ENCODE measurements at regions not wholly inside any gene's neighbourhood (a gene's known extent, or its start where the extent isn't known, plus 50 kb on each side); places are given as distances from the start of the nearest gene placed in this dataset.

GRCh38 chr3:22969276-22969675 is 233.9 kb upstream of the UBE2E2 start:
- no peaks in the 10 kb centered on the region for H3K36me3 ChIP-seq (ENCODE audit: control insufficient read depth, insufficient read depth, low read length)
- 40% methylated on average over 1 of the region's 1 CpG for WGBS (ENCODE audit: insufficient coverage)
- no peaks in the 10 kb centered on the region for H3K9me3 ChIP-seq (replicated peaks; ENCODE audit: control insufficient read depth, low read depth, low read length)
- no peak overlapping the region for H3K27ac ChIP-seq (ENCODE audit: low read length)
- H3K4me3 ChIP-seq (ENCODE audit: low read length) = no peak overlapping the region
- H3K27me3 ChIP-seq (ENCODE audit: control insufficient read depth, insufficient read depth, low read length) = no peaks in the 10 kb centered on the region
- DNase-seq = no peak
- H3K4me1 ChIP-seq (ENCODE audit: control insufficient read depth, insufficient read depth, low read length) = no peaks in the 10 kb centered on the region

GRCh38 chr3:22971497-22971896 is 231.6 kb upstream of the UBE2E2 start:
- WGBS (ENCODE audit: insufficient coverage) = 95% methylated on average over 3 of the region's 3 CpGs
- Histone ChIP-seq H3K4me3 (ENCODE audit: low read length) (no peak overlapping the region), H3K27me3 (ENCODE audit: control insufficient read depth, insufficient read depth, low read length) (no peaks in the 10 kb centered on the region), H3K27ac (ENCODE audit: low read length) (no peak overlapping the region), H3K9me3 (replicated peaks; ENCODE audit: control insufficient read depth, low read depth, low read length) (no peaks in the 10 kb centered on the region), H3K36me3 (ENCODE audit: control insufficient read depth, insufficient read depth, low read length) (no peaks in the 10 kb centered on the region), H3K4me1 (ENCODE audit: control insufficient read depth, insufficient read depth, low read length) (no peaks in the 10 kb centered on the region)
- no peak for DNase-seq

- Histone ChIP-seq H3K27ac (ENCODE audit: low read length) (no peak overlapping the region), H3K9me3 (replicated peaks; ENCODE audit: control insufficient read depth, low read depth, low read length) (no peaks in the 10 kb centered on the region), H3K4me1 (ENCODE audit: control insufficient read depth, insufficient read depth, low read length) (no peaks in the 10 kb centered on the region), H3K36me3 (ENCODE audit: control insufficient read depth, insufficient read depth, low read length) (no peaks in the 10 kb centered on the region), H3K27me3 (ENCODE audit: control insufficient read depth, insufficient read depth, low read length) (no peaks in the 10 kb centered on the region), H3K4me3 (ENCODE audit: low read length) (no peak overlapping the region)
- no peak for DNase-seq
- 88% methylated on average over 2 of the region's 2 CpGs for WGBS (ENCODE audit: insufficient coverage)
Measured at GRCh38 chr3:22977042-22977441, 226.1 kb upstream of the UBE2E2 start.

GRCh38 chr3:22977650-22978289 is 225.4 kb upstream of the UBE2E2 start:
- no peaks in the 10 kb centered on the region for H3K36me3 ChIP-seq (ENCODE audit: control insufficient read depth, insufficient read depth, low read length)
- no CpG with 5 or more reads among the region's 3 CpGs for WGBS (ENCODE audit: insufficient coverage)
- no peak overlapping the region for H3K27ac ChIP-seq (ENCODE audit: low read length)
- no peaks in the 10 kb centered on the region for H3K27me3 ChIP-seq (ENCODE audit: control insufficient read depth, insufficient read depth, low read length)
- H3K4me3 ChIP-seq (ENCODE audit: low read length) = no peak overlapping the region
- DNase-seq = no peak
- no peaks in the 10 kb centered on the region for H3K4me1 ChIP-seq (ENCODE audit: control insufficient read depth, insufficient read depth, low read length)
- no peaks in the 10 kb centered on the region for H3K9me3 ChIP-seq (replicated peaks; ENCODE audit: control insufficient read depth, low read depth, low read length)

GRCh38 chr3:22979581-22979980 is 223.5 kb upstream of the UBE2E2 start:
- Histone ChIP-seq H3K4me3 (ENCODE audit: low read length) (no peak overlapping the region), H3K27me3 (ENCODE audit: control insufficient read depth, insufficient read depth, low read length) (no peaks in the 10 kb centered on the region), H3K36me3 (ENCODE audit: control insufficient read depth, insufficient read depth, low read length) (no peaks in the 10 kb centered on the region), H3K27ac (ENCODE audit: low read length) (no peak overlapping the region), H3K9me3 (replicated peaks; ENCODE audit: control insufficient read depth, low read depth, low read length) (no peaks in the 10 kb centered on the region), H3K4me1 (ENCODE audit: control insufficient read depth, insufficient read depth, low read length) (no peaks in the 10 kb centered on the region)
- 100% methylated on average over 2 of the region's 4 CpGs for WGBS (ENCODE audit: insufficient coverage)
- no peak for DNase-seq

GRCh38 chr3:22980346-22980745 is 222.8 kb upstream of the UBE2E2 start:
- H3K36me3 ChIP-seq (ENCODE audit: control insufficient read depth, insufficient read depth, low read length) = no peaks in the 10 kb centered on the region
- H3K27ac ChIP-seq (ENCODE audit: low read length) = no peak overlapping the region
- no peak overlapping the region for H3K4me3 ChIP-seq (ENCODE audit: low read length)
- no CpG with 5 or more reads among the region's 7 CpGs for WGBS (ENCODE audit: insufficient coverage)
- no peaks in the 10 kb centered on the region for H3K27me3 ChIP-seq (ENCODE audit: control insufficient read depth, insufficient read depth, low read length)
- no peaks in the 10 kb centered on the region for H3K4me1 ChIP-seq (ENCODE audit: control insufficient read depth, insufficient read depth, low read length)
- H3K9me3 ChIP-seq (replicated peaks; ENCODE audit: control insufficient read depth, low read depth, low read length) = peaks cover 2% of the 10 kb centered on the region
- no peak for DNase-seq

GRCh38 chr3:22981166-22981565 is 222.0 kb upstream of the UBE2E2 start:
- Histone ChIP-seq H3K36me3 (ENCODE audit: control insufficient read depth, insufficient read depth, low read length) (no peaks in the 10 kb centered on the region), H3K27me3 (ENCODE audit: control insufficient read depth, insufficient read depth, low read length) (no peaks in the 10 kb centered on the region), H3K4me1 (ENCODE audit: control insufficient read depth, insufficient read depth, low read length) (no peaks in the 10 kb centered on the region), H3K9me3 (replicated peaks; ENCODE audit: control insufficient read depth, low read depth, low read length) (peaks cover 7% of the 10 kb centered on the region), H3K4me3 (ENCODE audit: low read length) (no peak overlapping the region), H3K27ac (ENCODE audit: low read length) (no peak overlapping the region)
- 60% methylated on average over 1 of the region's 3 CpGs for WGBS (ENCODE audit: insufficient coverage)
- peak; percentile 18 for DNase-seq

- Histone ChIP-seq H3K9me3 (replicated peaks; ENCODE audit: control insufficient read depth, low read depth, low read length) (peaks cover 7% of the 10 kb centered on the region), H3K27me3 (ENCODE audit: control insufficient read depth, insufficient read depth, low read length) (no peaks in the 10 kb centered on the region), H3K36me3 (ENCODE audit: control insufficient read depth, insufficient read depth, low read length) (no peaks in the 10 kb centered on the region), H3K27ac (ENCODE audit: low read length) (no peak overlapping the region), H3K4me3 (ENCODE audit: low read length) (no peak overlapping the region), H3K4me1 (ENCODE audit: control insufficient read depth, insufficient read depth, low read length) (no peaks in the 10 kb centered on the region)
- WGBS (ENCODE audit: insufficient coverage) = no CpG with 5 or more reads among the region's 2 CpGs
- no peak for DNase-seq
Measured at GRCh38 chr3:22981861-22982260, 221.3 kb upstream of the UBE2E2 start.

GRCh38 chr3:22982981-22983587 is 220.0 kb upstream of the UBE2E2 start:
- no peaks in the 10 kb centered on the region for H3K4me1 ChIP-seq (ENCODE audit: control insufficient read depth, insufficient read depth, low read length)
- H3K9me3 ChIP-seq (replicated peaks; ENCODE audit: control insufficient read depth, low read depth, low read length) = peaks cover 7% of the 10 kb centered on the region
- WGBS (ENCODE audit: insufficient coverage) = 67% methylated on average over 5 of the region's 7 CpGs
- H3K4me3 ChIP-seq (ENCODE audit: low read length) = no peak overlapping the region
- DNase-seq = no peak
- H3K27ac ChIP-seq (ENCODE audit: low read length) = no peak overlapping the region
- H3K36me3 ChIP-seq (ENCODE audit: control insufficient read depth, insufficient read depth, low read length) = no peaks in the 10 kb centered on the region
- no peaks in the 10 kb centered on the region for H3K27me3 ChIP-seq (ENCODE audit: control insufficient read depth, insufficient read depth, low read length)

GRCh38 chr3:22986958-22987357 is 216.2 kb upstream of the UBE2E2 start:
- Histone ChIP-seq H3K4me1 (ENCODE audit: control insufficient read depth, insufficient read depth, low read length) (no peaks in the 10 kb centered on the region), H3K27me3 (ENCODE audit: control insufficient read depth, insufficient read depth, low read length) (no peaks in the 10 kb centered on the region), H3K36me3 (ENCODE audit: control insufficient read depth, insufficient read depth, low read length) (no peaks in the 10 kb centered on the region), H3K9me3 (replicated peaks; ENCODE audit: control insufficient read depth, low read depth, low read length) (peaks cover 9% of the 10 kb centered on the region), H3K4me3 (ENCODE audit: low read length) (no peak overlapping the region), H3K27ac (ENCODE audit: low read length) (no peak overlapping the region)
- DNase-seq = no peak

GRCh38 chr3:22988566-22988965 is 214.6 kb upstream of the UBE2E2 start:
- no peak for DNase-seq
- Histone ChIP-seq H3K27ac (ENCODE audit: low read length) (no peak overlapping the region), H3K27me3 (ENCODE audit: control insufficient read depth, insufficient read depth, low read length) (no peaks in the 10 kb centered on the region), H3K4me3 (ENCODE audit: low read length) (no peak overlapping the region), H3K4me1 (ENCODE audit: control insufficient read depth, insufficient read depth, low read length) (no peaks in the 10 kb centered on the region), H3K36me3 (ENCODE audit: control insufficient read depth, insufficient read depth, low read length) (no peaks in the 10 kb centered on the region), H3K9me3 (replicated peaks; ENCODE audit: control insufficient read depth, low read depth, low read length) (peaks cover 9% of the 10 kb centered on the region)
